ENCODE measurements at regions not wholly inside any gene's neighbourhood (a gene's known extent, or its start where the extent isn't known, plus 50 kb on each side); places are given as distances from the start of the nearest gene placed in this dataset.

DNA sequence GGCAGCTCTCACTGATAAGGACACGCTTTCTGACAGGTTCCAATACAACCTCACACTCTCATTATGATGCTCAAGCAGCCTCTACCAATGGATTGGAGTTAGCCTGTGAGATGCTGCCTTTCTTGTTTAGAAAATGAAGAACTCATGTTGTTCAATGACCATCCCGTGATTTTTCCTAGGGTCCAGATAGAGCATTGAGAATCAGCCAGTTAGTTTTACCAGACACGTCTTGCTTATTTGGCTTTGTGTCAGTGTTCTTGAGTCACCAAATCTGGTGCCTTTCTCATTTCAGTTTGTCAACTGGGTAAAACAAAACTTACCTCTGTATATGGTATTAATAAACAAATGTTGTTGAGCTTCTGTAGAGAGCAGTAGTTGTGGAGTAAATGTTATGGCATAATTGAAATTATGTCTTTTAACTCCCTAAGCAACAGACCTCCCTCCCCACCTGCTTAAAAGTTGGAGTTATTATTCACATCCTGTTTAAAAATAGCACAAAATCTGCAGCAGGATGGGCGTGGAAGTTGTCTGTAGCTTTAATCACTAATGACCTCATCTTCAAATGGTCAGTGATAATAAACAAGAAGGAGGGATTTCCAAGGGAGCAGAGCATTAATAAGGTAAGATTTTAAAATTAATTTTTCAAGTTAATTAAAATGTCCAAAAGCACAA is 167.3 kb downstream of the HRH4 start:
- Mint-ChIP-seq H3K9me3 (no peaks in the 10 kb centered on the region), H3K4me1 (ENCODE audit: low read depth) (no peaks in the 10 kb centered on the region), H3K27me3 (peaks cover 8% of the 10 kb centered on the region), H3K27ac (no peak overlapping the region), H3K36me3 (ENCODE audit: low read depth) (no peaks in the 10 kb centered on the region), H3K4me3 (no peak overlapping the region)
- no peak for DNase-seq

DNA sequence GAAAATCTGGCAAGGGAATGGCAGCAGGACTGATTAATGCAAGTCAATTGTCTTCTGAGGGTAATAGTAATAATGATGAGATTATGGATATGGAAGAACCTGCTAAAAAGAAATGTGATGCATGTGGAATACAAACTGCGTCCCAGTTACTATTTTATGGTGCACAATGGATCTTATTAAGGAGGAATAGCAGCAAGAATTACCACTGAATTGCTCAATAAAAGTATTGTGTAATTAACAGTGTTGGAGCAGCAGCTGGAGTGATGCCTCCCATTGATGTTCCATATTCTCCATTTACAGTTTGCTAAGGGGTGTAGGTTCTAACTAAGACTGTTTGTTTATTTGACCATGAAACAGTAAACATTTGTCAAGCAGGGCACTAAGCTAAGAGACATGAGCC is 167.9 kb downstream of the HRH4 start:
- Mint-ChIP-seq H3K27ac (no peak overlapping the region), H3K4me3 (no peak overlapping the region), H3K4me1 (ENCODE audit: low read depth) (no peaks in the 10 kb centered on the region), H3K27me3 (peaks cover 8% of the 10 kb centered on the region), H3K9me3 (no peaks in the 10 kb centered on the region), H3K36me3 (ENCODE audit: low read depth) (no peaks in the 10 kb centered on the region)
- no peak for DNase-seq

DNA sequence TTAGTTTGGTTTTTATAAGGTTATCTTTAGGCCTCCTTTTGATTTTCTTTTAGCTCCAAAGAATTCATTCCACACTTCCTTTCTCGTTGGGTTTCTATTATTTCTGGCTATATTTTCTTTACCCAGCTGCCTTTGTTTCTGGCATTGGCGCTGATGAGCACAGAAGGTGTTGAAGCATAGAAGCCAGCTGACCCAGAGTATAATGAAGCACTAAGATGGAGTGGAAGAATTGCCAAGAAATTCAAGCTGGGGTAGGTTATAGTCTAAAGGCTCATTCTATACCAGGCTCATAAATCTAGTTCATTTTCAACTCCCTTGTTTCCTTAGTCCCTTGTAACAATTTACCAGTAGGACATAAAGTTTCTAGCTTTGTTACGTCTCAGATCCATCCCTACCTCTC is 169.5 kb downstream of the HRH4 start:
- H3K4me1 Mint-ChIP-seq (ENCODE audit: low read depth), result no peaks in the 10 kb centered on the region

DNA sequence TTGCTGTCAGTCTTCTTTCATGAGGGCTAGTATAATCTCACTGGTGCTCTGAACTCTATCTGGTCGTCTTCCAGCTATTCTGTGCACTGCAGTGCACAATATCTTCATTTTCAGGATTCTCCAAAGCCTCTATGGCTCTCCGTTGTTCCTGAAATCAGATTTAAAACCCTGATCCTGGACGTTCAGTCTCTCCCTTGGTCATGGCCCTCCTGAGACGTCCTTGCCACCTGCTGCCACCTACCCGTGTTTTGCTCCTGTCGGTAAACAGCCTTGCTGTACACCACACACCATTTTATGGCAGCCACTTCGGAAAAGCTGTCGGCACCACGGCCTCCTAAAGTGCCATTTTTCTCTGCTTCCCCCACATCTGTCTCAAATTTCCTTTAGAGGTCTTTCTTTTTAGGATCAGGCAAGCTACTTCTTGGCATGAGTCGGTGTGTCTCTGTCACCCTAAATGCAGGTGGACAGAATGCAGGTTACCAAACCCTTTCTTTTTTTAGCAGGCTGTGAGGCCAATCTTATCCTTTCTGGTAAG is 170.0 kb downstream of the HRH4 start:
- DNase-seq, result no peak
- Mint-ChIP-seq H3K27me3 (peaks cover 8% of the 10 kb centered on the region), H3K4me3 (no peak overlapping the region), H3K4me1 (ENCODE audit: low read depth) (no peaks in the 10 kb centered on the region), H3K27ac (no peak overlapping the region), H3K9me3 (no peaks in the 10 kb centered on the region), H3K36me3 (ENCODE audit: low read depth) (no peaks in the 10 kb centered on the region)

More for the DNA sequence above, 169.5 kb downstream of the HRH4 start:
- Mint-ChIP-seq H3K27ac (no peak overlapping the region), H3K4me3 (no peak overlapping the region), H3K27me3 (peaks cover 8% of the 10 kb centered on the region), H3K36me3 (ENCODE audit: low read depth) (no peaks in the 10 kb centered on the region), H3K9me3 (no peaks in the 10 kb centered on the region)
- DNase-seq, result no peak

DNA sequence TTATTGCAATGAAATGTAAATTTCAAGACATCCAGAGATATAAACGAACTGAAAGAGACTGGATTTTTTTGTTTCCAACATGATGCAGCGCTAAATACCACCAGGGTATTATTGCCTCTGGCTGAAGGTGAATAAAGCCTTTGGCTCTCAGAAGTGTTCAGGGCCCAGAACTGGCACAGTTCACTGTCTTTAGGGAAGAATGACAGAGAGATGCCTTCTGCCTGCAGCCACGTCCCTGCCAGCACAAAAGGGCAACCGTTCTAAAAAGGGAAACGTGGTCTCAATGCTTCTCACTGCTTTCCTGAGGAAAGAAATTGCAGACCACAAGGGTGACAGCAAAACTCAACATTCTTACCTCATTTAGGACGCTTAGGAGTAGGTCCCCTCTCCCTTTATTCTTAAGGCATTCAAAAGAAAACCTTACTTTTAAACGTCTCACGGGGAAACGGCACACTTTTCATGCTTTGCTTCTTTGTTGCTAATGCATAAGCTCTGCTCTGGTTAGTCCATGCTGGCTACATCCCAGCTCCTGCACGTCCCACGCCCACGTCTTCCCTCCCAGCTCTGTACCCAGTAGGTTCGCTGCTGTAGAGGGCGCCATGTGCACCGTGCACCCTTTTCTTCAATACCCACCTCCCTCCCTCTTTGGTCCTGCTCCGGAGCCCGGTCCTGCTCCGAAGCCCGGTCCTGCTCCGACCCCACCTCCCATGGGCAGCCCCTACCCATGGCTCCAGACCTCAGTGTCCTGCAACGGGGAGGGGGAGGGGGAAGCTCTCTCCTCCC is 171.0 kb downstream of the HRH4 start:
- Mint-ChIP-seq H3K4me3 (no peak overlapping the region), H3K4me1 (ENCODE audit: low read depth) (no peaks in the 10 kb centered on the region), H3K27me3 (peaks cover 8% of the 10 kb centered on the region), H3K36me3 (ENCODE audit: low read depth) (no peaks in the 10 kb centered on the region), H3K9me3 (no peaks in the 10 kb centered on the region), H3K27ac (no peak overlapping the region)
- DNase-seq, result no peak

DNA sequence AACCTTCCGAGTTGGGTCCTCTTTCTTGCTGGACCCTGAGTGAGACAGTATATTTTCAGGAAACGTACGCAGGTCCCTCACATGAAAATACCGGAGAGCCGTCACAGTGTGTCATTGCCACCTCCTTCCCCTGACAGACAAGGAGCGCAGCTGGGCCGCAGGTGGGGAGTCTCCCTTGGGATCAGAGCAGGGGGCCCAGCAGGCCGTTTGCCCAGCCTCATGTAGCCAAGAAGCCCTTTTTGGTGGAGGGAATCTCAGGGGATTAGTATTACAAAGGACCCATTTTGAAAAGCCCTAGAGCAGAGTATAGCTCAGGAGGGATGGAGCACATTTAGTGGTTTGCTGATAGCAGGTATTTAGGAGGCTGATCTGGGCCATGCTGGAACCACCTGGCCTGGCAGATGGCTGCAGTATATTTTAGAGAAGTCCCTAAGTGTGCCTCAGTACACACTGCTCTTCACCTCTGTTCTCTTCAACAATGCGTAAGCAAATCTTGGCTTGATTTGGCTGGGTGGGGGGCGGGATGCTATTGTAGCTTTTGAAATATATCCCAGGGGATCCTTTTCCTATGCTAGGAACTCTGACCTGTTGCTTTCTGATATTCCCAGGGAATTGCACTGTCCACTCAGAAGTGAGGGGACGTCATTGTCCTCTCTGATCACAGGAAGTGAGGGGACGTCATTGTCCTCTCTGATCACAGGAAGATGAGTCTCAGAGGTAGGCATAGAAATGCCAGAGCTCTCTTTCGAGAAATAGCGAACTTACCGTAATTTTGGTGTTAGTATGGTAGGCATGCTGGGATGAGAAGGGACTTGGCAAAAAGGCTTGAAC is 171.9 kb downstream of the HRH4 start:
- no peak overlapping the region for H3K27ac Mint-ChIP-seq
- no peaks in the 10 kb centered on the region for H3K9me3 Mint-ChIP-seq
- H3K36me3 Mint-ChIP-seq (ENCODE audit: low read depth), result no peaks in the 10 kb centered on the region
- peaks cover 8% of the 10 kb centered on the region for H3K27me3 Mint-ChIP-seq
- no peak overlapping the region for H3K4me3 Mint-ChIP-seq
- H3K4me1 Mint-ChIP-seq (ENCODE audit: low read depth), result no peaks in the 10 kb centered on the region
- no peak for DNase-seq

DNA sequence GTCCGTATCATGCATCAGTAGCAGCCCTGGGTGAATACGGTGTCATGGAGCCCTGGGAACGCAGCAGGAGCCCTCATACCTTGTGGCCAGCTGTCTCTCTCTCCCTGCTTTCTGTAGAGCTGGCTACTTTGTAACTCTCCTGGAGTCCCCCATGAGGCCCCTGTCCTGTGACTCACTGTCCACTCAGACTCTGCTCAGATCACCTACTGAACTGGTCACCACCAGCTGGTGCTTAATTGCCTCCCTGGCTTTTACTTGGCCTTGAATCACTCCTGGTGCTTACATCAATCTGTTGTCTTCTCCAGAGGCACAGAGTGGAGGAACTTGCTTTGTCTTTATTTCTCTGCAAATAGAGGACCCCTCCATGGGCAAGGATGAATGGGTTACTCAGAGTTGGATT is 172.7 kb downstream of the HRH4 start:
- no peaks in the 10 kb centered on the region for H3K9me3 Mint-ChIP-seq
- H3K27me3 Mint-ChIP-seq, result peaks cover 8% of the 10 kb centered on the region
- H3K4me3 Mint-ChIP-seq, result no peak overlapping the region
- DNase-seq, result no peak
- H3K36me3 Mint-ChIP-seq (ENCODE audit: low read depth), result no peaks in the 10 kb centered on the region
- no peak overlapping the region for H3K27ac Mint-ChIP-seq
- H3K4me1 Mint-ChIP-seq (ENCODE audit: low read depth), result no peaks in the 10 kb centered on the region

DNA sequence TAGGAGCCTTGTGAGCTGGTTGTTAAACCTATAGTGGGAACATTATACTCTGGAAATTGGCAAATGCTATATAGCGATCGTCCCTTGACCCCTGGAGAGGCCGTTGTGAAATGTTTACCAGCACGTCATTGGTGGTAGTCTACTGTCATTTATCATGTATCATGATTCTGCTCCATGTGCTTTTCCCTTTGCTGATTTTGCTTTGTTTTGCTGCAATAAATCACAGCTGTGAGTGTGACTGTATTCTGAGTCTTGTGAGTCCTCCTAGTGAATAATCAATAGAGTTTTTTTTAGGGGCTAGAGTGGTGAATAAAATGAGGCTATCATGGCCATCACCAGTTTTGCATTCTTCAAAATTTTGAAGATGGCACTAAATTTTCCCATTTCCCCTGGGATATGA is 189.1 kb downstream of the HRH4 start:
- Mint-ChIP-seq H3K4me1 (ENCODE audit: low read depth) (no peaks in the 10 kb centered on the region), H3K4me3 (no peak overlapping the region), H3K27ac (no peak overlapping the region), H3K36me3 (ENCODE audit: low read depth) (no peaks in the 10 kb centered on the region), H3K27me3 (no peaks in the 10 kb centered on the region), H3K9me3 (peaks cover 2% of the 10 kb centered on the region)
- DNase-seq, result no peak

DNA sequence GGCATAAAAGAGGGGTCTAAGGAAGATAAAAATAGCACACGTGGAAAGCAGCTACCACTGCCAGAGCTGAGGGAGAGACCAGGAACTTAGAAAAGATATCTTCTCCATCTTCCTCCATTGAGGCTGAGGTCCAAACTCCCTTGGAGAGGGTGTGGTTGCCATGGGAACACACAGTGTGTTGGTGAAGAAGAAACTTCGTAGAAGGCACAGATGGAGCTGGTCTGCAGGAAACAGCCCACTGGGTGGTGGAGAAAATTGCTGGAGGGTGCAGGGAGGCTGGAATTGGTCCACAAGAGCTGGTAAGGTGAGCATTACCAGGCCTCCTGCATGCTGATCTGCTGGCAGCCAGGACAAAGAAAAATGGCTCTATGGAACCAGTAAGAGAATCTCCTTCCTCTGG is 191.0 kb downstream of the HRH4 start:
- Mint-ChIP-seq H3K9me3 (peaks cover 2% of the 10 kb centered on the region), H3K4me3 (no peak overlapping the region), H3K27me3 (no peaks in the 10 kb centered on the region), H3K4me1 (ENCODE audit: low read depth) (no peaks in the 10 kb centered on the region), H3K27ac (no peak overlapping the region), H3K36me3 (ENCODE audit: low read depth) (no peaks in the 10 kb centered on the region)
- DNase-seq, result no peak

DNA sequence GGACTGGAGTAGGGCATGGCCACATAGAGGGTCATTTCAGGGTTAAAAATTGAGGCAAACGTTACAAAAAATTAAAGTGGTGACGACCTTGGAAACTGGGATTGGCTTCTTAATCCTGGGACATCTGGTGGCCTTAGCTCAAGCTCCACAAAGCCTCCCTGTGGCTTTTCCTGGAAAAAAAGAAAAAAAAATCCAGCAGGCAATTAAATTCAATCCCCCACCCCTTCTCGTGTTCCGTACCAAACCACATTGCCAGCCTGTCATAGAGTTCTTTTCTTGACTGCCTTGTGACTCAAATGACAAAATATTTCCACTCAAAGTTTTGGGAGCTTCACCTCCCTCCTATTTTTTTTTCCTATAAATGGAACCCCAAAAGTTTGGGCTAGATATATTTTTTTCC is 195.6 kb downstream of the HRH4 start:
- H3K4me1 Mint-ChIP-seq (ENCODE audit: low read depth), result peaks cover 14% of the 10 kb centered on the region
- H3K27me3 Mint-ChIP-seq, result no peaks in the 10 kb centered on the region
- H3K4me3 Mint-ChIP-seq, result no peak overlapping the region
- H3K27ac Mint-ChIP-seq, result no peak overlapping the region
- H3K36me3 Mint-ChIP-seq (ENCODE audit: low read depth), result no peaks in the 10 kb centered on the region
- no peak for DNase-seq
- peaks cover 2% of the 10 kb centered on the region for H3K9me3 Mint-ChIP-seq

DNA sequence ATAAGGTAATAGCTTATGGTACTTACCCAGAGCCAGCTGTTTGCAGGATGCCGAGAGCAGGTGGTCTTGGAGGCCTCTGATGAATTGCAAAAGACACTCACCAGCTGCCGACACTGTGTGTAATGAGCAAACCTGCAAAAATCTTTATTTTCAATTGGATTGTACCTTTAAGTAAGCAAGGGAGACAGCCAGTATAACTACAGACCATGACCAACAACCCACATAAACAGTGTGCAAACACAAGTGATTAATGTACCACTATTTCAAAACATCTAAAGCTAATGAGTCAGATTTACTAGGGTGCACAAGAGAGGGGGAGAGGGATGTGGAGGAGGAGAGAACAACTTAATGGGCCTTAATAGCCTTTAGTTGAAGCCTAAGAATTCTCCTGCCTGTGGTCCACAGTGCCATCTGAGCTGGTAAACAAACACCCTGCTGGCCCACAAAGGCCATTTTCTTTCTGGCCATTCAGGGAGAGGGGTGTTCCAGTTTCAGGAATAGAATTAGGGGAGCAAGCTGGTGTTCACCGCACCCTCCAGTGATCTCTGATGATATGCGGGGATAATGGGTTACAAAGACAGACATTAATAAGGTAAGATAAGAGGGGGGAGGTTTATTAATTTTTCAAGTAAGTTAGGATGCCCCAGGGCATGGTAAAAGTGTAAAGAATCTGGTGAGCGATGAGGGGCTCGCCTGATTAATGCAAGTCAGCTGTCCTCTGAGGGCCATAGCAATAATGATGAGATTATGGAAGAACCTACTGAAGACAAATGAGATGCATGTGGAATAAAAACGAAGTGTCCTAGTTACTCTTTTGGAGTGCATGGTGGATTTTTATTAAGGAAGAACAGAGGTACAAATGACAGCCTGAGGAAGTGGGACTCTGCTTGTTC is 196.4 kb downstream of the HRH4 start:
- H3K27me3 Mint-ChIP-seq, result no peaks in the 10 kb centered on the region
- DNase-seq, result no peak
- no peaks in the 10 kb centered on the region for H3K36me3 Mint-ChIP-seq (ENCODE audit: low read depth)
- no peaks in the 10 kb centered on the region for H3K9me3 Mint-ChIP-seq
- H3K4me1 Mint-ChIP-seq (ENCODE audit: low read depth), result peaks cover 16% of the 10 kb centered on the region
- H3K4me3 Mint-ChIP-seq, result no peak overlapping the region
- no peak overlapping the region for H3K27ac Mint-ChIP-seq

DNA sequence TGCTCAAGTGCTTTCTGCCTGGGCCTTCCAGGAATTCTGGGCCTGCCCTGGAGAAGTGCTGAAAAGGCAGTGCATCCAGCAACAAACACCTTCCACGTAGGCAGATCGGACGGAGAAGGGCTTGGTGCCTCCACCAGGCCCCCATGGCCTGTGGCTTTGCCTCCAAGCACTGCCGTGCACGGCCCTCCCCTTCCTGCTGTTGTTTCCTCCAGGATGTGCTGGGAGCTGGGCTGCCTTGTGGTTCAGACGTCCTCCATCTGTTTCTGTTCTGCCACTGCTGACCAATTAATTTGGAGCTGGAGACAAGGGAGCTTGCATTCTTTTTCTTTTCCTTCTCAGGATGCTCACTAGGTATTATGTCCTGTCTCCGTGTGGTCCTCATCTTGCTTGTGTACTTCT is 197.0 kb downstream of the HRH4 start:
- no peak for DNase-seq
- H3K4me3 Mint-ChIP-seq, result no peak overlapping the region
- no peaks in the 10 kb centered on the region for H3K27me3 Mint-ChIP-seq
- no peak overlapping the region for H3K27ac Mint-ChIP-seq
- H3K9me3 Mint-ChIP-seq, result no peaks in the 10 kb centered on the region
- H3K36me3 Mint-ChIP-seq (ENCODE audit: low read depth), result no peaks in the 10 kb centered on the region
- peaks cover 16% of the 10 kb centered on the region for H3K4me1 Mint-ChIP-seq (ENCODE audit: low read depth)

DNA sequence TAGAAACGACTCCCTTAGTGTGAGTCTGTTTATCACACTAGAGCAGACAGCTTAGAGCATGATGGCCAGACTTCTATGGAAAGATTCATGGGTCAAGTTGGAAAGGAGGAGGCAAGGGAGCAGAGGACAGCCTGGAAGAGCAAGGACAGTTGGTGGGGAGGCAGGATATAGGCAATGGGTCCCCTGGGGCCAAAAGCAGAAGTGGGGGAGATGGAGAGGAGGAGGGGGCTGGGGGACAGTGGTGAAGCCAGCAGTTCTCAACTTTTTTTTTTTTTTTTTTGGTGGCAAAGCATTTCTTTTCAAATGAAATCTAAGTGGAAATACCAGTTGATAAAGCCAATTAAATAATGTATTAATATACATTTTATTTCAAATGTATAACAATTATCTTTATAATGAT is 197.9 kb downstream of the HRH4 start:
- Mint-ChIP-seq H3K9me3 (no peaks in the 10 kb centered on the region), H3K27me3 (no peaks in the 10 kb centered on the region), H3K36me3 (ENCODE audit: low read depth) (no peaks in the 10 kb centered on the region), H3K4me1 (ENCODE audit: low read depth) (peaks cover 16% of the 10 kb centered on the region), H3K27ac (no peak overlapping the region), H3K4me3 (no peak overlapping the region)
- DNase-seq, result no peak
